ENCODE measurements at regions not wholly inside any gene's neighbourhood (a gene's known extent, or its start where the extent isn't known, plus 50 kb on each side); places are given as distances from the start of the nearest gene placed in this dataset.

DNA sequence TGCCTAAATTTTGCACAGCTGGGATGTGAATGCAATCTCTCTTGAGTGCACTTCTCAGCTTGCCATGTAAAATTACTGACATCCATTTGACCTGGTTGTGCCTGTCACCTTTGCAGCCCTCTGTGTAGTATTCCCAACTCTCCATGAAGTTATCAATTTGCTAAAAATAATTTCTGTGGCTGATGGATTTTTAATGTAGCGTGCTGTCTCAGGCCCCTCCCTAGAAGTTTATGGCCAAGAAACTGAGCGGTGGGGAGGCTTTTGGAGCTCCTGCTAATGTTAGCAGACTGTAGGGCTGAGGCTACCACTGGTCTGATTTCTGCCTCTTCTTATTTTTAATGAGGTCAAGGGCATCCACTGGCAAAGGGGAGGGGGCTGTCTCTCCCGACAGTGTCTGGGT is 577.0 kb upstream of the DPP6 start:
- Mint-ChIP-seq H3K4me3 (no peak overlapping the region), H3K36me3 (no peaks in the 10 kb centered on the region), H3K27ac (no peak overlapping the region), H3K4me1 (ENCODE audit: unreplicated experiment) (no peaks in the 10 kb centered on the region), H3K27me3 (no peaks in the 10 kb centered on the region), H3K9me3 (no peaks in the 10 kb centered on the region)
- TF ChIP-seq, protein P1, sequence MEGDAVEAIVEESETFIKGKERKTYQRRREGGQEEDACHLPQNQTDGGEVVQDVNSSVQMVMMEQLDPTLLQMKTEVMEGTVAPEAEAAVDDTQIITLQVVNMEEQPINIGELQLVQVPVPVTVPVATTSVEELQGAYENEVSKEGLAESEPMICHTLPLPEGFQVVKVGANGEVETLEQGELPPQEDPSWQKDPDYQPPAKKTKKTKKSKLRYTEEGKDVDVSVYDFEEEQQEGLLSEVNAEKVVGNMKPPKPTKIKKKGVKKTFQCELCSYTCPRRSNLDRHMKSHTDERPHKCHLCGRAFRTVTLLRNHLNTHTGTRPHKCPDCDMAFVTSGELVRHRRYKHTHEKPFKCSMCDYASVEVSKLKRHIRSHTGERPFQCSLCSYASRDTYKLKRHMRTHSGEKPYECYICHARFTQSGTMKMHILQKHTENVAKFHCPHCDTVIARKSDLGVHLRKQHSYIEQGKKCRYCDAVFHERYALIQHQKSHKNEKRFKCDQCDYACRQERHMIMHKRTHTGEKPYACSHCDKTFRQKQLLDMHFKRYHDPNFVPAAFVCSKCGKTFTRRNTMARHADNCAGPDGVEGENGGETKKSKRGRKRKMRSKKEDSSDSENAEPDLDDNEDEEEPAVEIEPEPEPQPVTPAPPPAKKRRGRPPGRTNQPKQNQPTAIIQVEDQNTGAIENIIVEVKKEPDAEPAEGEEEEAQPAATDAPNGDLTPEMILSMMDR (conservative IDR thresholded peaks at IDR 0.05) = no peak
- DNase-seq (ENCODE audit: extremely low spot score, unreplicated experiment) = no peak

DNA sequence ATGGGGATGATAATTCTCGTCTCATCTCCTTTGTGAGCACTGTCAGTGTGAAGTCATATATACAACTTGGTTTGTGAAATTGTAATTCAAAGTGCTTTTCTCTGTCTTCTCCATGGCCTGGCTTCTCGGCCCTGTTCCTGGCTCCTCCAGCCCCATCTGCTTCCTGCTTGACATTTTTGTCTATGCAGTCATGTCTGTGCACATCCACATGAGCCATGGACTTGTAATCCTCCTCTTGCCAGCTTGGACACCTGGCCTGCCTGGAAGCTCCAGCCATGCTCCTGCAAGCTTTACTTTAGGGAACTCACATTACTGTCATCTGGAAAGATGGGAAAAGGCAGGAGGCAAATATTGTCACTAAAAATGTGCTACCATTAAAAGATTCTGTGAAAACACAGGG is 576.0 kb upstream of the DPP6 start:
- Mint-ChIP-seq H3K4me1 (ENCODE audit: unreplicated experiment) (no peaks in the 10 kb centered on the region), H3K4me3 (no peak overlapping the region), H3K36me3 (no peaks in the 10 kb centered on the region), H3K27me3 (no peaks in the 10 kb centered on the region), H3K27ac (no peak overlapping the region), H3K9me3 (no peaks in the 10 kb centered on the region)
- no peak for DNase-seq (ENCODE audit: extremely low spot score, unreplicated experiment)
- TF ChIP-seq, protein P1 (conservative IDR thresholded peaks at IDR 0.05) = no peak

DNA sequence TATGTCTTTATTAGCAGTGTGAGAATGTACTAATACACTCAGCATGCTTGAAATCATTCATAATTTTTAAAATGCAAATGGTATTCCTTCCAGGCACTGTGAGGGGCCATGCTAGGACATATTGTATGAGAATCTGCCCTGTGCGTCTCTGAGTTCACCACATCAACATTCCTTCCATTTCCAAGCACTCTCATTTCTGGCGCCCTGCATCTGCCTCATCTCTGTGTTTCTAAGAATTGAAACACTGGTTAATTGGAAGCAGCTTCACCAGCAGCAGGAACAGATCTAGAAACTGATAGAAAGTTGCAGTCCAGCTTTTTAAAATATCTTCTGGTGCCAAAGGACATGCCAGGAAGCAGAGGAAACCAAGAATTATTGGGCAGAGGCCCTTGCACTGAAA is 555.9 kb upstream of the DPP6 start:
- Mint-ChIP-seq H3K4me1 (ENCODE audit: unreplicated experiment) (no peaks in the 10 kb centered on the region), H3K9me3 (peaks cover 16% of the 10 kb centered on the region), H3K27me3 (no peaks in the 10 kb centered on the region), H3K4me3 (no peak overlapping the region), H3K27ac (no peak overlapping the region), H3K36me3 (no peaks in the 10 kb centered on the region)
- DNase-seq (ENCODE audit: extremely low spot score, unreplicated experiment) = no peak
- TF ChIP-seq, protein P1 (conservative IDR thresholded peaks at IDR 0.05) = no peak

DNA sequence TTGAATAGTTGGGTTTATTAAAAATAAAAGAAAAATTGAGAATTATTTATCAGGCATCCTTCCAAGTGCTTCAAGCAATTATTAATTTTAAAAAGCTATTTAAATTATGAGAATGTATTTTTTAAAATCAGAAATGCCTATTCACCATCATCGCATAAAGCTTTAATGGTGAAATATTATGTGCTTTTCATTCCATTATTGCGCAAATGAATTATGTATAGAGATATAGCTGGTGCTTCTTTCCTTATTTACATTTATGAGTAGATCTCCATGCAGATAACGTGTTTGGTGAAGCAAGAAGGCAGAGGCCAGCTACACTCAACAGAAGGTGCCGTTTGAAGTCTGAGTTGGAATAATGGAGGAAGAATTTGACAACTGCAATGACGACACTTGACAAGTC is 549.1 kb upstream of the DPP6 start:
- no peak for DNase-seq (ENCODE audit: extremely low spot score, unreplicated experiment)
- no peaks in the 10 kb centered on the region for H3K36me3 Mint-ChIP-seq
- H3K4me1 Mint-ChIP-seq (ENCODE audit: unreplicated experiment) = no peaks in the 10 kb centered on the region
- TF ChIP-seq, protein P1 (conservative IDR thresholded peaks at IDR 0.05) = no peak
- H3K4me3 Mint-ChIP-seq = no peak overlapping the region
- no peak overlapping the region for H3K27ac Mint-ChIP-seq
- H3K27me3 Mint-ChIP-seq = no peaks in the 10 kb centered on the region
- peaks cover 24% of the 10 kb centered on the region for H3K9me3 Mint-ChIP-seq

DNA sequence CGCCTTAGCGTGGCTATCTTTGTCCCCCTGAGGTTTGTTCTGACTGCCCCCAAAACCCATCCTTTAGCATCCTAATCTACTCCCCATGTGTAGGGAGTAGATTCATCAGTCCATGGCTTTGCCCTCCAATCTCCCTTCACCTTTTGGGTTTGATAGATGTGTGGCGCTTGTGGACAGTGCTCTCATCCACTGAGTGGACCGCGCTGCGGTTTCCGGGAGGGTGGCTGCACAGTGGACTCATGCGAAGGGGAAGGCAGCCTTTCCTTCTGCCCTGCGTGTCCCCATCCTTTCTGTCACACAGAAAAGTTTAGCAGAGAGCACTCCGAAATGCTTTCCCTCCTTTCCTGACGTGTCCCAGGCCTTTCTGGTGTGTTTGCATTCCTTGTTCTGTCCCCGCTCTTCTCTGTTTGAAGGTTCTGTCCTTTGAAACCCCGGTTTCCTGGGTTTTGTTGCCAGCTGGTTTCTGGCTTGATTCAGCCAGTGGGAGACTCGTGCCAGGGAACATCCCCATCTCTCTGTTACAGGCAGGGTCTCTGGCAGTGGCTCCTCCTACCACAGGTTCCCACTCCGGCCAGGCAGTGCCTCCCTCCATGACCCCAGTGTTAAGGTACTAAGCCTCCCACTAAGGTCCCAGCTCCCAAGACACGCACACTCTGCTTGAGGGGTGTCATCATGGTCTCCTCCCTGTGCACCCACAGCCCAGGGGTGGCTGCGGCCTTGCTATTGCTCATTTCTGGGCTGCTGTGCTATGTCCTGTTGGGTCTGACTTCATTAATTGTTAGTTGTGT is 547.7 kb upstream of the DPP6 start:
- H3K9me3 Mint-ChIP-seq = peaks cover 21% of the 10 kb centered on the region
- TF ChIP-seq, protein P1 (conservative IDR thresholded peaks at IDR 0.05) = no peak
- no peak overlapping the region for H3K4me3 Mint-ChIP-seq
- no peak overlapping the region for H3K27ac Mint-ChIP-seq
- no peak for DNase-seq (ENCODE audit: extremely low spot score, unreplicated experiment)
- no peaks in the 10 kb centered on the region for H3K36me3 Mint-ChIP-seq
- no peaks in the 10 kb centered on the region for H3K4me1 Mint-ChIP-seq (ENCODE audit: unreplicated experiment)
- H3K27me3 Mint-ChIP-seq = no peaks in the 10 kb centered on the region
